Peyer's patch (tissue), 4 donors: ENCODE measurements at regions not wholly inside any gene's neighbourhood (a gene's known extent, or its start where the extent isn't known, plus 50 kb on each side); places are given as distances from the start of the nearest gene placed in this dataset.

Experiments used
- POLR2A ChIP-seq, 2 donors: fragments of 450-650 bp; IDR thresholded peaks; one replicate each; pipeline ENCODE4 v1.5.1; 2017; ENCODE audit warnings: antibody characterized with exemption in 2 of 2, mild to moderate bottlenecking in 2 of 2, moderate library complexity in 2 of 2
- TF ChIP-seq, protein P1 (sequence below), 6 experiments: fragments of 450-650 bp in 4 of 6; fragments of 200-600 bp in 2 of 6; sonication (generic) in 1 of 6; IDR thresholded peaks; one replicate each; pipeline ENCODE4 v1.5.1; 2017 to 2019; ENCODE audit warnings: antibody characterized with exemption in 6 of 6, mild to moderate bottlenecking in 3 of 6, moderate library complexity in 1 of 6

DNA sequence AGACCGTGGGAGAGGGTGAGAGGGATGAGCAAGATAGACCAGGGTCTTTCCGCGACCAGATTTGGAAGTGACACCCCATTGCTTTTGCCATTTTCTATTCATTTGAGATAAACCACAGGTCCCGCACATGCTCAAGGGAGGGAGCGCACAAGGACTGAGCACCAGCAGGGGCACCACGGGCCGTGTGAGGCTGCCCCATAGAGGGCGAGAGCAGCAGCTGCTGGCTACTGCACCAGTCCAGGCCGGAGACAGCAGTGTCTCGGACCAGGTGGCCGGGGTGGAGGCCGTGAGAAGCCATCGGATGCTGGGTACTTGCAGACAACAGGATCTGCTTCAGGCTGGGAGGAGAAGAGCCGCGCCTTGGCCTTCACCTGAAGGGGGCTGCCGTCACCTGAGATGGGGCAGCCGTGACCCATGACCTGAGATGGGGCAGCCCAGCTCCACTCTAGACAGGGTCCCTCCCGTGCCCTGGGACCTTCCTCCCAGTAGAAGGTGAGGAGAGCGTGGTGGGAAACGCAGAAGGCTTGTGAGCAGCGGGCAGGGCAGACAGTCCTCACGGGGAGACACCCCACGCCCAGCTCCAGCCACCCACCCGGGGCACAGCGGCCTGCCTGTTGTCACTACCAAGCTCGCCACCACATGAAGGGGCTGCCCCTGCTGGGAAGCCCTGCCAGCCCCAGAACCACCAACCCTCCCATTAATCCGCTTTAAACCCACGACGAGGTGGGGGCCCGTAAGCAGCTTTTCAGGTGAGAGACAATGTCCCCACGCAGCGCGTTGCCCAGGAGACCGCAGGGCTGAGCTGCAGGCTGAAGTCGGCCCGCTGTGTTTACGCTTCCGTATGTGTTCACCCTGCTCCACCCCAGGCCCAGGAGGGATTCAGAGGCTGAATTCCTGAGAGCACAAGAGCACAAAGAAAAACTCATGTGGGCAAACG is 61.7 kb upstream of the FBRSL1 start:
- TF ChIP-seq, protein P1, sequence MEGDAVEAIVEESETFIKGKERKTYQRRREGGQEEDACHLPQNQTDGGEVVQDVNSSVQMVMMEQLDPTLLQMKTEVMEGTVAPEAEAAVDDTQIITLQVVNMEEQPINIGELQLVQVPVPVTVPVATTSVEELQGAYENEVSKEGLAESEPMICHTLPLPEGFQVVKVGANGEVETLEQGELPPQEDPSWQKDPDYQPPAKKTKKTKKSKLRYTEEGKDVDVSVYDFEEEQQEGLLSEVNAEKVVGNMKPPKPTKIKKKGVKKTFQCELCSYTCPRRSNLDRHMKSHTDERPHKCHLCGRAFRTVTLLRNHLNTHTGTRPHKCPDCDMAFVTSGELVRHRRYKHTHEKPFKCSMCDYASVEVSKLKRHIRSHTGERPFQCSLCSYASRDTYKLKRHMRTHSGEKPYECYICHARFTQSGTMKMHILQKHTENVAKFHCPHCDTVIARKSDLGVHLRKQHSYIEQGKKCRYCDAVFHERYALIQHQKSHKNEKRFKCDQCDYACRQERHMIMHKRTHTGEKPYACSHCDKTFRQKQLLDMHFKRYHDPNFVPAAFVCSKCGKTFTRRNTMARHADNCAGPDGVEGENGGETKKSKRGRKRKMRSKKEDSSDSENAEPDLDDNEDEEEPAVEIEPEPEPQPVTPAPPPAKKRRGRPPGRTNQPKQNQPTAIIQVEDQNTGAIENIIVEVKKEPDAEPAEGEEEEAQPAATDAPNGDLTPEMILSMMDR (IDR thresholded peaks at IDR 0.05), result no peak
- no peak for TF ChIP-seq POLR2A (IDR thresholded peaks at IDR 0.05)
